Uterus (tissue), 2 donors: ENCODE measurements at regions not wholly inside any gene's neighbourhood (a gene's known extent, or its start where the extent isn't known, plus 50 kb on each side); places are given as distances from the start of the nearest gene placed in this dataset.

ENCODE experiments used
- POLR2A ChIP-seq, 2 donors: fragments of 450-650 bp; IDR thresholded peaks; one replicate each; pipeline ENCODE4 v1.6.1; 2016; ENCODE audit warnings: antibody characterized with exemption in 2 of 2, mild to moderate bottlenecking in 1 of 2, moderate library complexity in 1 of 2
- TF ChIP-seq, protein P1 (sequence below), 4 experiments: fragments of 200-600 bp in 2 of 4; fragments of 450-650 bp in 2 of 4; sonication (generic) in 2 of 4; IDR thresholded peaks; one replicate each; pipeline ENCODE4 v1.5.1; 2016 to 2019; ENCODE audit warnings: antibody characterized with exemption in 4 of 4, mild to moderate bottlenecking in 2 of 4, moderate library complexity in 1 of 4

DNA sequence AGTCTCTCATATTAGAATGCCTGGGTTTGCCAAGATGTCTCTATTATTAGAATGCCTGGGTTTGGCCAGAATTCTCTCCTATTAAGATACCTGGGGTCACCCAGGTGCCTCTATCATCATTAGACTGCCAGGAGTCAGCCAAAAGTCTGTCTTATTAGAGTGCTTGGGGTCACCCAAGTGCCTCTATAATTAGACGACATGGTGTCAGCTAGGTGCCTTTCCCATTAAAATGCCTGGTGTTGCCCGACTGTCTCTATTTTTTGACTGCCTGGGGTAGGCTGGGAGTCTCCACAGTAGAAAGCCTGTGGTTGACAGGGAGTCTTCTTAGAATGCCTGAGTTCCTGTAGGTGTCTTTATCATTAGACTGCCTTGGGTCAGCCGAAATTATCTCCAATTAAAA lies 1536.6 kb downstream of the UQCRFS1 start:
- TF ChIP-seq, protein P1, sequence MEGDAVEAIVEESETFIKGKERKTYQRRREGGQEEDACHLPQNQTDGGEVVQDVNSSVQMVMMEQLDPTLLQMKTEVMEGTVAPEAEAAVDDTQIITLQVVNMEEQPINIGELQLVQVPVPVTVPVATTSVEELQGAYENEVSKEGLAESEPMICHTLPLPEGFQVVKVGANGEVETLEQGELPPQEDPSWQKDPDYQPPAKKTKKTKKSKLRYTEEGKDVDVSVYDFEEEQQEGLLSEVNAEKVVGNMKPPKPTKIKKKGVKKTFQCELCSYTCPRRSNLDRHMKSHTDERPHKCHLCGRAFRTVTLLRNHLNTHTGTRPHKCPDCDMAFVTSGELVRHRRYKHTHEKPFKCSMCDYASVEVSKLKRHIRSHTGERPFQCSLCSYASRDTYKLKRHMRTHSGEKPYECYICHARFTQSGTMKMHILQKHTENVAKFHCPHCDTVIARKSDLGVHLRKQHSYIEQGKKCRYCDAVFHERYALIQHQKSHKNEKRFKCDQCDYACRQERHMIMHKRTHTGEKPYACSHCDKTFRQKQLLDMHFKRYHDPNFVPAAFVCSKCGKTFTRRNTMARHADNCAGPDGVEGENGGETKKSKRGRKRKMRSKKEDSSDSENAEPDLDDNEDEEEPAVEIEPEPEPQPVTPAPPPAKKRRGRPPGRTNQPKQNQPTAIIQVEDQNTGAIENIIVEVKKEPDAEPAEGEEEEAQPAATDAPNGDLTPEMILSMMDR (IDR thresholded peaks at IDR 0.05), result no peak
- TF ChIP-seq POLR2A (IDR thresholded peaks at IDR 0.05), result no peak
